Trophoblast cell (in vitro differentiated cells and primary cell): ENCODE measurements at regions not wholly inside any gene's neighbourhood (a gene's known extent, or its start where the extent isn't known, plus 50 kb on each side); places are given as distances from the start of the nearest gene placed in this dataset.

ENCODE experiments used
- DNase-seq, 2 donors: peaks; one replicate each; pipeline ENCODE4 v3.0.0-alpha.2; 2016
- H2AFZ ChIP-seq: 2 replicates; pipeline ENCODE4 v1.6.1; 2013; ENCODE audit warnings: low read length, moderate library complexity, mild to moderate bottlenecking; ENCODE audit not compliant: insufficient read depth, poor library complexity
- H2AK5ac ChIP-seq: 2 replicates; pipeline ENCODE4 v1.6.1; 2013; ENCODE audit warnings: mild to moderate bottlenecking, low read length
- H2BK120ac ChIP-seq: 2 replicates; pipeline ENCODE4 v1.6.1; 2013; ENCODE audit warnings: low read length, mild to moderate bottlenecking, moderate library complexity; ENCODE audit not compliant: insufficient read depth, poor library complexity
- H2BK12ac ChIP-seq: 2 replicates; pipeline ENCODE4 v1.6.1; 2013; ENCODE audit warnings: mild to moderate bottlenecking, low read length, moderate library complexity
- H2BK5ac ChIP-seq: 2 replicates; pipeline ENCODE4 v1.6.1; 2013; ENCODE audit warnings: low read length, low read depth, moderate library complexity, mild to moderate bottlenecking; ENCODE audit not compliant: poor library complexity
- H3K14ac ChIP-seq: 2 replicates; pipeline ENCODE4 v1.6.1; 2013; ENCODE audit warnings: mild to moderate bottlenecking, low read length
- H3K18ac ChIP-seq: 2 replicates; pipeline ENCODE4 v1.6.1; 2013; ENCODE audit warnings: mild to moderate bottlenecking, low read length
- H3K23ac ChIP-seq: 2 replicates; pipeline ENCODE4 v1.6.1; 2013; ENCODE audit warnings: low read length
- H3K27ac ChIP-seq: 2 replicates; pipeline ENCODE4 v1.5.1; 2013; ENCODE audit warnings: low read depth, mild to moderate bottlenecking, inconsistent platforms, low read length, moderate library complexity
- H3K27me3 ChIP-seq: 2 replicates; pipeline ENCODE4 v1.6.1; 2013; ENCODE audit warnings: inconsistent platforms, mild to moderate bottlenecking, low read length, moderate library complexity; ENCODE audit not compliant: insufficient read depth
- H3K36me3 ChIP-seq, 2 experiments: 1 replicate in 1 of 2; 2 replicates in 1 of 2; pipeline ENCODE4 v1.6.1; 2013; ENCODE audit warnings: low read length in 2 of 2, mild to moderate bottlenecking in 2 of 2, moderate library complexity in 1 of 2; ENCODE audit not compliant: insufficient read depth in 2 of 2, control insufficient read depth in 1 of 2
- H3K4ac ChIP-seq: 2 replicates; pipeline ENCODE4 v1.6.1; 2013; ENCODE audit warnings: low read depth, mild to moderate bottlenecking, low read length, moderate library complexity
- H3K4me1 ChIP-seq, 2 experiments: 1 replicate in 1 of 2; 2 replicates in 1 of 2; pipeline ENCODE4 v1.6.1; 2013; ENCODE audit warnings: low read length in 2 of 2, mild to moderate bottlenecking in 2 of 2, moderate library complexity in 1 of 2; ENCODE audit not compliant: insufficient read depth in 2 of 2, control insufficient read depth in 1 of 2
- H3K4me2 ChIP-seq: 2 replicates; pipeline ENCODE4 v1.6.1; 2013; ENCODE audit warnings: inconsistent platforms, mild to moderate bottlenecking, low read length, moderate library complexity
- H3K4me3 ChIP-seq: 2 replicates; pipeline ENCODE4 v1.5.1; 2013; ENCODE audit warnings: mild to moderate bottlenecking, low read depth, low read length, inconsistent platforms
- H3K79me1 ChIP-seq: one replicate; pipeline ENCODE4 v1.6.1; 2013; ENCODE audit warnings: low read length
- H3K79me2 ChIP-seq: 2 replicates; pipeline ENCODE4 v1.6.1; 2013; ENCODE audit warnings: low read length, mild to moderate bottlenecking; ENCODE audit not compliant: control insufficient read depth, insufficient read depth, poor library complexity
- H3K9ac ChIP-seq: 2 replicates; pipeline ENCODE4 v1.6.1; 2013; ENCODE audit warnings: mild to moderate bottlenecking, low read length
- H3K9me3 ChIP-seq: 2 replicates; pipeline ENCODE4 v1.6.1; 2013; ENCODE audit warnings: low read depth, mild to moderate bottlenecking, control low read depth, inconsistent platforms, low read length; ENCODE audit not compliant: insufficient read depth
- H4K12ac ChIP-seq: 2 replicates; pipeline ENCODE4 v1.6.1; 2013; ENCODE audit warnings: low read depth, mild to moderate bottlenecking, low read length, moderate library complexity
- H4K8ac ChIP-seq: 2 replicates; pipeline ENCODE4 v1.6.1; 2013; ENCODE audit warnings: low read depth, mild to moderate bottlenecking, low read length, moderate library complexity
- H4K91ac ChIP-seq: one replicate; pipeline ENCODE4 v1.6.1; 2013; ENCODE audit warnings: low read depth, mild to moderate bottlenecking, low read length, moderate library complexity
- WGBS: extraction: QIAGEN DNeasy Blood & Tissue Kit; methylation state at CpG from one replicate; pipeline ENCODE4 v1.1.7; 2013; ENCODE audit warnings: missing lambda C conversion rate; ENCODE audit not compliant: insufficient read length, insufficient coverage; ENCODE audit errors: extremely low coverage; 5-methylcytosine and 5-hydroxymethylcytosine counted together

- no peak overlapping the region for H2AK5ac ChIP-seq
- no CpG with 5 or more reads among the region's 1 CpG for WGBS
- no peak overlapping the region for H2BK120ac ChIP-seq
- no peak overlapping the region for H3K4ac ChIP-seq
- H2AFZ ChIP-seq = no peak overlapping the region
- H3K4me1 ChIP-seq = no peaks in the 10 kb centered on the region
- no peak overlapping the region for H2BK5ac ChIP-seq
- H3K23ac ChIP-seq = no peak overlapping the region
- H3K27ac ChIP-seq = no peak overlapping the region
- no peak for DNase-seq
- H4K12ac ChIP-seq = no peak overlapping the region
- H3K14ac ChIP-seq = no peak overlapping the region
- no peaks in the 10 kb centered on the region for H3K79me2 ChIP-seq
- no peak overlapping the region for H2BK12ac ChIP-seq
- no peak overlapping the region for H3K4me3 ChIP-seq
- no peak overlapping the region for H4K8ac ChIP-seq
- no peak overlapping the region for H3K18ac ChIP-seq
- H4K91ac ChIP-seq = no peak overlapping the region
- no peak overlapping the region for H3K9ac ChIP-seq
- no peaks in the 10 kb centered on the region for H3K9me3 ChIP-seq
- H3K27me3 ChIP-seq = no peaks in the 10 kb centered on the region
- no peaks in the 10 kb centered on the region for H3K36me3 ChIP-seq
- H3K79me1 ChIP-seq = no peaks in the 10 kb centered on the region
- H3K4me2 ChIP-seq = no peak overlapping the region
These were observed 204.9 kb upstream of the PTCHD4 start for GRCh38 chr6:48315915-48316314.

- H2AK5ac ChIP-seq = no peak overlapping the region
- no peak overlapping the region for H2BK5ac ChIP-seq
- no peaks in the 10 kb centered on the region for H3K79me2 ChIP-seq
- no peak overlapping the region for H2BK12ac ChIP-seq
- H4K91ac ChIP-seq = no peak overlapping the region
- no peaks in the 10 kb centered on the region for H3K4me1 ChIP-seq
- no peak overlapping the region for H3K18ac ChIP-seq
- no peak overlapping the region for H3K9ac ChIP-seq
- no peak overlapping the region for H3K14ac ChIP-seq
- WGBS = no CpG with 5 or more reads among the region's 5 CpGs
- no peak overlapping the region for H3K23ac ChIP-seq
- no peaks in the 10 kb centered on the region for H3K36me3 ChIP-seq
- no peaks in the 10 kb centered on the region for H3K9me3 ChIP-seq
- H3K4me3 ChIP-seq = no peak overlapping the region
- H4K8ac ChIP-seq = no peak overlapping the region
- DNase-seq = no peak
- no peaks in the 10 kb centered on the region for H3K79me1 ChIP-seq
- no peak overlapping the region for H3K4me2 ChIP-seq
- H3K27ac ChIP-seq = no peak overlapping the region
- H4K12ac ChIP-seq = no peak overlapping the region
- H2AFZ ChIP-seq = no peak overlapping the region
- no peaks in the 10 kb centered on the region for H3K27me3 ChIP-seq
- no peak overlapping the region for H3K4ac ChIP-seq
- H2BK120ac ChIP-seq = no peak overlapping the region
These were observed 204.2 kb upstream of the PTCHD4 start for GRCh38 chr6:48315051-48315719.

- DNase-seq = no peak
- no peaks in the 10 kb centered on the region for H3K79me1 ChIP-seq
- H3K4me3 ChIP-seq = no peak overlapping the region
- no peak overlapping the region for H3K9ac ChIP-seq
- H2AK5ac ChIP-seq = no peak overlapping the region
- H4K8ac ChIP-seq = no peak overlapping the region
- no peak overlapping the region for H4K12ac ChIP-seq
- no peak overlapping the region for H3K4me2 ChIP-seq
- H2BK120ac ChIP-seq = no peak overlapping the region
- H3K23ac ChIP-seq = no peak overlapping the region
- H2AFZ ChIP-seq = no peak overlapping the region
- no peak overlapping the region for H2BK12ac ChIP-seq
- no peaks in the 10 kb centered on the region for H3K27me3 ChIP-seq
- no peak overlapping the region for H2BK5ac ChIP-seq
- H3K4ac ChIP-seq = no peak overlapping the region
- H3K9me3 ChIP-seq = no peaks in the 10 kb centered on the region
- H4K91ac ChIP-seq = no peak overlapping the region
- no peak overlapping the region for H3K14ac ChIP-seq
- H3K4me1 ChIP-seq = no peaks in the 10 kb centered on the region
- no peaks in the 10 kb centered on the region for H3K79me2 ChIP-seq
- no peak overlapping the region for H3K18ac ChIP-seq
- no peak overlapping the region for H3K27ac ChIP-seq
- H3K36me3 ChIP-seq = no peaks in the 10 kb centered on the region
These were observed 200.3 kb upstream of the PTCHD4 start for GRCh38 chr6:48311301-48311700.

DNA sequence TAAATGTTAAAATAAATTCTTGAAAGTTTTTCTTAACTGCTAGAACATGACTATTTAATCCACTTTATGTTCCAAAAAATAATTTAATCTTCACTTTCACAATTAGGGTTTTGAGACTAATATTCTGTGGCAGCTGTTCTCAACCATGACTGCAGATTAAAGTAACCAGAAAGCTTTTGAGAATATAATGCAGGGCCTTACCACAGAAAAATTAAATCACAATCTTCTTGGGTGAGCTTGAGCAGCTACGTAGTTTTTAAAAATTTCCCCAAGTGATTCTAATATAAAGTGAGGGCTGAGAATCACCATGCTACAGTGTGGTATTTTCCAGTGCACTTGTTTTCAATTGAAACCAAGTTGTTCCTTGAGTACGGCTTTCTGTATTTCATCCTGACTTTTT lies 196.6 kb upstream of the PTCHD4 start:
- Histone ChIP-seq H2BK5ac (no peak overlapping the region), H3K27me3 (no peaks in the 10 kb centered on the region), H3K36me3 (no peaks in the 10 kb centered on the region), H3K4me1 (no peaks in the 10 kb centered on the region), H3K4me2 (no peak overlapping the region), H4K91ac (no peak overlapping the region), H3K4ac (no peak overlapping the region), H3K4me3 (no peak overlapping the region), H4K8ac (no peak overlapping the region), H3K18ac (no peak overlapping the region), H3K27ac (no peak overlapping the region), H2AFZ (no peak overlapping the region), H2BK12ac (no peak overlapping the region), H3K14ac (no peak overlapping the region), H2AK5ac (no peak overlapping the region), H2BK120ac (no peak overlapping the region), H3K23ac (no peak overlapping the region), H3K79me2 (no peaks in the 10 kb centered on the region), H3K79me1 (no peaks in the 10 kb centered on the region), H3K9ac (no peak overlapping the region), H4K12ac (no peak overlapping the region), H3K9me3 (no peaks in the 10 kb centered on the region)
- no peak for DNase-seq
- WGBS = no CpG with 5 or more reads among the region's 2 CpGs
